Right atrium auricular region (tissue), 2 donors: ENCODE measurements at regions not wholly inside any gene's neighbourhood (a gene's known extent, or its start where the extent isn't known, plus 50 kb on each side); places are given as distances from the start of the nearest gene placed in this dataset.

Experiments
- DNase-seq: peaks from one replicate; pipeline ENCODE4 v3.0.0-alpha.2; 2019; ENCODE audit warnings: low spot score
- H3K27ac ChIP-seq, 2 donors: fragments of 200-600 bp; sonication (generic); 1 replicate in 1 of 2; 2 replicates in 1 of 2; pipeline ENCODE4 v1.5.1; 2016 to 2019
- H3K27me3 ChIP-seq, 2 donors: fragments of 200-600 bp; sonication (generic); one replicate each; pipeline versions ENCODE4 v1.5.1 to v1.6.0; 2017 to 2019
- H3K36me3 ChIP-seq: fragments of 200-600 bp; sonication (generic); one replicate; pipeline ENCODE4 v1.5.1; 2016
- H3K4me1 ChIP-seq, 2 donors: fragments of 200-600 bp; sonication (generic); one replicate each; pipeline versions ENCODE4 v1.5.1 to v1.6.0; 2017 to 2019
- H3K4me3 ChIP-seq, 2 donors: fragments of 200-600 bp; sonication (generic); 1 replicate in 1 of 2; 2 replicates in 1 of 2; pipeline ENCODE4 v1.5.1; 2017 to 2019; ENCODE audit warnings: mild to moderate bottlenecking in 1 of 2, moderate library complexity in 1 of 2
- H3K9me3 ChIP-seq, 2 donors: fragments of 200-600 bp; sonication (generic); one replicate each; pipeline ENCODE4 v1.5.1; 2019
- TF ChIP-seq, protein P1 (sequence below), 2 donors: fragments of 200-600 bp; sonication (generic); IDR thresholded peaks; one replicate each; pipeline ENCODE4 v1.5.1; 2019; ENCODE audit warnings: antibody characterized with exemption in 2 of 2

DNA sequence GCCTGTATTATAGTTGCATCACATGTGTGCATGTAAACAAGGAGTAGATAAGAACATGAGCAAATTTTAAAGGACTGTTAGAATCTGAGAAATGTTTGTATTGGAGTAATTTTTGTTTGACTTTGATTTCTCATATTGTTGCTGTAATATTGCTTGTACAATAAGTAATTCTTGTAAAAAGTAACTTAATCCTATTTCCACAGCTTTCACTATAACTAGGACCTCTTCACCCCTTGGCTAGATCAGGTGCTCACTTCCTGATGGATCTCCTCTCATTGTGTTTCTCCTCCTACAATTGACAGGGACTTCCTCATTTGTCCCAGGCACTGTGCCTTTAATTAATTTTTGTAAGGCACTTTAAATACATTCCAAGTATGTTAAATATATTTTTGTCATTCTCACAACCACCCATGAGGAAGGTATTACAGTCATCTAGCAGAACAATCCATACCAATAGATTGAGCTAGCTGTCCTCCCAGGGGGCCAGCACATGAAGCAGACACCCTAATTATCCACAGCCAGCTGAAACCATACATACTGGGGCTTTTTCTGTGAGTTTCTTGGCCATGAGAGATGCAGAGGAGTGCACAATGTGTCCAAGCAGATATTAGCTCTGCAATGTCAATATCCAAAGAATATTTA lies 359.5 kb upstream of the ACVR2A start:
- TF ChIP-seq, protein P1, sequence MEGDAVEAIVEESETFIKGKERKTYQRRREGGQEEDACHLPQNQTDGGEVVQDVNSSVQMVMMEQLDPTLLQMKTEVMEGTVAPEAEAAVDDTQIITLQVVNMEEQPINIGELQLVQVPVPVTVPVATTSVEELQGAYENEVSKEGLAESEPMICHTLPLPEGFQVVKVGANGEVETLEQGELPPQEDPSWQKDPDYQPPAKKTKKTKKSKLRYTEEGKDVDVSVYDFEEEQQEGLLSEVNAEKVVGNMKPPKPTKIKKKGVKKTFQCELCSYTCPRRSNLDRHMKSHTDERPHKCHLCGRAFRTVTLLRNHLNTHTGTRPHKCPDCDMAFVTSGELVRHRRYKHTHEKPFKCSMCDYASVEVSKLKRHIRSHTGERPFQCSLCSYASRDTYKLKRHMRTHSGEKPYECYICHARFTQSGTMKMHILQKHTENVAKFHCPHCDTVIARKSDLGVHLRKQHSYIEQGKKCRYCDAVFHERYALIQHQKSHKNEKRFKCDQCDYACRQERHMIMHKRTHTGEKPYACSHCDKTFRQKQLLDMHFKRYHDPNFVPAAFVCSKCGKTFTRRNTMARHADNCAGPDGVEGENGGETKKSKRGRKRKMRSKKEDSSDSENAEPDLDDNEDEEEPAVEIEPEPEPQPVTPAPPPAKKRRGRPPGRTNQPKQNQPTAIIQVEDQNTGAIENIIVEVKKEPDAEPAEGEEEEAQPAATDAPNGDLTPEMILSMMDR (IDR thresholded peaks at IDR 0.05): no peak
- H3K27me3 ChIP-seq: no peaks in the 10 kb centered on the region
- no peak overlapping the region for H3K27ac ChIP-seq
- H3K4me1 ChIP-seq: no peaks in the 10 kb centered on the region
- no peaks in the 10 kb centered on the region for H3K36me3 ChIP-seq
- no peaks in the 10 kb centered on the region for H3K9me3 ChIP-seq
- no peak overlapping the region for H3K4me3 ChIP-seq
- DNase-seq: no peak

DNA sequence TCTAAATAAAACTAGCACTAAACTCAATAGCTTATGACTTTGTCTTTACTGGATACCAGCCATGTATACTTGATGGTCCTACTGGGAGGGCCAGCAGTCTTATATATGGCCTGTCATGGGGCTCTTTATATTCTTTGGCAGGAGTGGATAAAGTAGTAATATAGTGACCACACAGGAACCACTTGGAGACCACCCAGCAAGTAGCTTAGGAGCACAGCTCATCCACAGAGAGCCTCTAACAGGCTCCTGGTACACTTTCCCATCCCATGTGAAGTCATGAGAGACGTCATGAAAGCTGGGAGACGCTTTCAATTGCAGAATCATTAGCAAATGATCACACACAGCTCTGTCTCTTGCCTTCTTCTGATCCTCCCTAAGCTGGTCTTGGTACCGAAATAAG lies 360.9 kb upstream of the ACVR2A start:
- no peak overlapping the region for H3K27ac ChIP-seq
- no peaks in the 10 kb centered on the region for H3K36me3 ChIP-seq
- TF ChIP-seq, protein P1 (IDR thresholded peaks at IDR 0.05): no peak
- no peaks in the 10 kb centered on the region for H3K9me3 ChIP-seq
- no peaks in the 10 kb centered on the region for H3K27me3 ChIP-seq
- no peaks in the 10 kb centered on the region for H3K4me1 ChIP-seq
- no peak overlapping the region for H3K4me3 ChIP-seq
- DNase-seq: no peak

DNA sequence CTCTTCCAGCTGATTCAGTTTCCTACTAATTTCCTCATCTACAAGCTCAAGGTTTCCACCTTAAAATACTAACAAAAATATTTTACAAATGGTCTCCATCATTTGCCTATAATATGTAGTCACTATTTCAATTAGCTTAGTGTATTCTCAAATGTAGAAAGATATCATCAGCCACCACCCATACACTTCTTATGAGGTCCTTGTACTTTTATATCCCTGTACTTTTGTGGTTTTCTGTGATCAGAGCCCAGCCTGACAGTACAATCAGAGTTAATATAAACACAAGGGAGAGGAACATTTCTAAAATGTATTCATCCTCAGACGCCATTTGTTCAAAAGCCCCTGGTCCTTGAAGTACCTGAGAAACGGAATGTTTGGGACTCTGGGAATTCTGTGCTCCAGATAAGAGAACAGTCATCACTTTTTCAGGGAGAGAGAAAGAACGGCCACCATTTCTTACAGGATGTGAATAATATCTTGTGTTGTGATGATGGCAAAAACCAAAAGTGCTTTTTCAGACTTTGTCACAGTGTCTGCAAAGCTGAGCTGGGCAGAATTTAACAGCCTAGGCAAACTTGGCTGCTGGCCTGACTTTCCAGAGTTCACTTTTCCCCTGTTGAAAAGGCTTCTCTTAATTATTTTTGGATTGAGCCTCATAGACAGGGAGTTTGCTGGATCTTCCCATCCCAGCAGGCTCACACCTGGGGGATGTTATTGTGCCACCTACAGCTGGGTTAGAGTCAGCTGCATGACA lies 361.7 kb upstream of the ACVR2A start:
- H3K4me1 ChIP-seq: no peaks in the 10 kb centered on the region
- TF ChIP-seq, protein P1 (IDR thresholded peaks at IDR 0.05): no peak
- H3K36me3 ChIP-seq: no peaks in the 10 kb centered on the region
- H3K4me3 ChIP-seq: no peak overlapping the region
- no peaks in the 10 kb centered on the region for H3K9me3 ChIP-seq
- H3K27ac ChIP-seq: no peak overlapping the region
- H3K27me3 ChIP-seq: no peaks in the 10 kb centered on the region
- no peak for DNase-seq

DNA sequence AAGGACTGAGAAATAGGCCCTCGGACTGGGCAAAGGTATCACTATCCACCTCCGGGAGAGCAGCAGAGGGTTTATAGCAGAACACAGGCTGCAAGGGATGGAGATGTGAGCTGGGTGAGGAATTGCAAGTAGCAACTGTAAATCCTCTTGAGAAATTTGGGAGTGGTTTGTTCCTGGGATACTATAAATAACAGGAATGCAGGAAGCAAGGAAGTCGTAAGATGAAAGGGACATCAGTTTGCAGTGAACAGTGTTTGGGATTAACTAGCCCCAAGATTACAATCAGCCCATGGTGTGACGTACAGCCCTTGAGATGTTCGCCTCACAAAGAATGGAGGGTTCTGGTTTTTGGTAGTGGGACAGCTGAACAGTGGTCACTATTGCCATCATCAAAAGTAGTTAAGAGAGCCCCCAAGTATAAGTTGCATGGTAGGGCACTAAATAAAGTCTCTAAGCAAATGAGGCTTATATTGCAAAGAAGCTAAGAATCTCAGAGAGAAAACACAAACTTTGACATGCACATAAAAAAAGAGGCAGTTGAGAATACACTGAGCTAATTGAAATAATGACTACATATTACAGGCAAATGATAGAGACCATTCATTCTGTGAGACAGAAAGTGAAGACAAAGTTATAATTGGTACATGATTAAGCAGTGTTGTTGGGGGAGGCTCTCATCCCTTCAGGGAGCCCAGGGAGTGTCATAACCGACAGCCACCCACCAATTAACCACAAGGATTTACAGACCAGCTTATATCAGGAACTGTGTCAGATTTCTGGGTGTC lies 362.5 kb upstream of the ACVR2A start:
- no peak overlapping the region for H3K4me3 ChIP-seq
- no peaks in the 10 kb centered on the region for H3K27me3 ChIP-seq
- H3K36me3 ChIP-seq: no peaks in the 10 kb centered on the region
- no peak overlapping the region for H3K27ac ChIP-seq
- H3K9me3 ChIP-seq: no peaks in the 10 kb centered on the region
- TF ChIP-seq, protein P1 (IDR thresholded peaks at IDR 0.05): no peak
- no peaks in the 10 kb centered on the region for H3K4me1 ChIP-seq
- DNase-seq: no peak

DNA sequence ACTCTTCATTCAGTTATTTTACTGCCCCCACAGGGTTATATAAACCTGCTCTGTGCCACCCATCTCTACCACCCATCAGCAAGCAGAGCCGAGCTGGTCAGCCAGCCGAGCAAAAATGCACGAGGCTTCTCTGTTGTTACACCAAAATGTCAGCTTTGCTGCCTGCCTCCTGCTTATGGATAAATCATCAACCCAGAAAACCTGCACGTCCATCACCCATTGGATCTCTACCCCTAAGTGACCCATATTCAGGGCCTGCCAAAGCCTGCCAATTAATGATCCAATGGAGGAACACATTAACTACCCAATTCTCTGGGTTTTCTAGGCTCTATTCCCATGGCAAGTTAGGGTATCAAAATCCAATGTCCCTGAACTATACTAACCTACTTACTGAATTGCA lies 365.5 kb upstream of the ACVR2A start:
- Histone ChIP-seq H3K27ac (no peak overlapping the region), H3K27me3 (no peaks in the 10 kb centered on the region), H3K9me3 (no peaks in the 10 kb centered on the region), H3K36me3 (no peaks in the 10 kb centered on the region), H3K4me1 (no peaks in the 10 kb centered on the region), H3K4me3 (no peak overlapping the region)
- no peak for DNase-seq
- TF ChIP-seq, protein P1 (IDR thresholded peaks at IDR 0.05): no peak
